ENCODE measurements at regions not wholly inside any gene's neighbourhood (a gene's known extent, or its start where the extent isn't known, plus 50 kb on each side); places are given as distances from the start of the nearest gene placed in this dataset.

GRCh38 chr15:25237291-25237978 is 201.4 kb downstream of the UBE3A start:
- 84% methylated on average over 14 of the region's 14 CpGs for WGBS (ENCODE audit: insufficient coverage)
- TF ChIP-seq, protein P1, sequence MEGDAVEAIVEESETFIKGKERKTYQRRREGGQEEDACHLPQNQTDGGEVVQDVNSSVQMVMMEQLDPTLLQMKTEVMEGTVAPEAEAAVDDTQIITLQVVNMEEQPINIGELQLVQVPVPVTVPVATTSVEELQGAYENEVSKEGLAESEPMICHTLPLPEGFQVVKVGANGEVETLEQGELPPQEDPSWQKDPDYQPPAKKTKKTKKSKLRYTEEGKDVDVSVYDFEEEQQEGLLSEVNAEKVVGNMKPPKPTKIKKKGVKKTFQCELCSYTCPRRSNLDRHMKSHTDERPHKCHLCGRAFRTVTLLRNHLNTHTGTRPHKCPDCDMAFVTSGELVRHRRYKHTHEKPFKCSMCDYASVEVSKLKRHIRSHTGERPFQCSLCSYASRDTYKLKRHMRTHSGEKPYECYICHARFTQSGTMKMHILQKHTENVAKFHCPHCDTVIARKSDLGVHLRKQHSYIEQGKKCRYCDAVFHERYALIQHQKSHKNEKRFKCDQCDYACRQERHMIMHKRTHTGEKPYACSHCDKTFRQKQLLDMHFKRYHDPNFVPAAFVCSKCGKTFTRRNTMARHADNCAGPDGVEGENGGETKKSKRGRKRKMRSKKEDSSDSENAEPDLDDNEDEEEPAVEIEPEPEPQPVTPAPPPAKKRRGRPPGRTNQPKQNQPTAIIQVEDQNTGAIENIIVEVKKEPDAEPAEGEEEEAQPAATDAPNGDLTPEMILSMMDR (IDR thresholded peaks at IDR 0.05): no peak
- no peak for TF ChIP-seq EZH2 (IDR thresholded peaks at IDR 0.05; ENCODE audit: borderline replicate concordance, insufficient read depth, low read depth, low read length, poor library complexity, severe bottlenecking)
- Histone ChIP-seq H2AFZ (ENCODE audit: insufficient read depth, low read depth, low read length, poor library complexity, severe bottlenecking) (no peak overlapping the region), H3K4me3 (ENCODE audit: control extremely low read depth in 1 of 5, extremely low read depth in 1 of 5, insufficient read depth in 1 of 5, low read depth in 2 of 5, low read length in 4 of 5) (no peak overlapping the region), H3K27me3 (replicated peaks in 1 of 4; ENCODE audit: control extremely low read depth in 1 of 4, control insufficient read depth in 3 of 4, insufficient read depth in 4 of 4, low read length in 3 of 4) (no peaks in the 10 kb centered on the region), H3K27ac (ENCODE audit: low read length in 2 of 2) (no peak overlapping the region), H3K9ac (ENCODE audit: low read length) (no peak overlapping the region), H3K9me3 (ENCODE audit: control extremely low read depth in 1 of 3, control insufficient read depth in 2 of 3, insufficient read depth in 1 of 3, low read length in 2 of 3) (peaks cover 0 to 95% (median 0%) of the 10 kb centered on the region in 3 donors), H4K20me1 (ENCODE audit: control insufficient read depth, insufficient read depth, low read length, poor library complexity, severe bottlenecking) (no peaks in the 10 kb centered on the region), H3K4me2 (replicated peaks; ENCODE audit: low read depth, low read length, poor library complexity, severe bottlenecking) (no peak overlapping the region), H3K4me1 (ENCODE audit: control insufficient read depth in 2 of 2, insufficient read depth in 2 of 2, low read length in 2 of 2) (no peaks in the 10 kb centered on the region), H3K36me3 (replicated peaks in 1 of 2; ENCODE audit: control extremely low read depth in 1 of 2, control insufficient read depth in 1 of 2, extremely low read depth in 1 of 2, insufficient read depth in 2 of 2, low read length in 1 of 2) (no peaks in the 10 kb centered on the region), H3K79me2 (ENCODE audit: control insufficient read depth, insufficient read depth, low read length) (no peaks in the 10 kb centered on the region)
- no peak overlapping the region for H3K27ac Mint-ChIP-seq
- H3K4me3 Mint-ChIP-seq: no peak overlapping the region
- intact Hi-C loops (cut with micrococcal nuclease): no loop called here
- ATAC-seq (ENCODE audit: low read depth) (no peak), DNase-seq (no peak)
- H3K4me1 Mint-ChIP-seq: no peaks in the 10 kb centered on the region
- ChIA-PET CTCF (no interaction called here), POLR2A (no interaction called here)
- no peaks in the 10 kb centered on the region for H3K9me3 Mint-ChIP-seq (ENCODE audit: insufficient read depth)
- H3K27me3 Mint-ChIP-seq: no peaks in the 10 kb centered on the region

DNA sequence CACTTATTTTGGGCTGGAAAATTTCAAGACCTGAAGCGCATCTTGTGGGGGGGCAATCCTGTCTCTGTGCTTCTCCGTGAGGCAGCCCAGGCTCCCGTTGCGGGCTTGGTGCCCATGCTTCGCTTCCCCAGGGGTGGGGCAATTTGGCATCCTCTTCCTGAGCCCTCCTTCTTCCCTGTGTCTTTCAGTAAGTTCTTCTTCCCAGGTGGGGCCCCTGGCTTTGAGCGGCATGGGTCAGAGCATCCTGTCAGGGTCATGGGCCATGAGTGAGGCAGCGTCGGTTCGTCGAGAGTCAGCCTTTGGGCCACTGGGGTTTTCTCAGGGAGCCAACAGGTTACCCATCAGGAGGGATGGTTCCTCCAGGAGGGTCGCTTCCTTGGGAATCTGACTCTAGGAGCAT is 200.7 kb downstream of the UBE3A start:
- POLR2A ChIA-PET: no interaction called here
- H3K27me3 Mint-ChIP-seq: no peaks in the 10 kb centered on the region

More for the DNA sequence above, 200.7 kb downstream of the UBE3A start:
- Histone ChIP-seq H3K27me3 (replicated peaks in 1 of 4; ENCODE audit: control extremely low read depth in 1 of 4, control insufficient read depth in 3 of 4, insufficient read depth in 4 of 4, low read length in 3 of 4) (no peaks in the 10 kb centered on the region), H3K79me2 (ENCODE audit: control insufficient read depth, insufficient read depth, low read length) (no peaks in the 10 kb centered on the region), H3K36me3 (replicated peaks in 1 of 2; ENCODE audit: control extremely low read depth in 1 of 2, control insufficient read depth in 1 of 2, extremely low read depth in 1 of 2, insufficient read depth in 2 of 2, low read length in 1 of 2) (no peaks in the 10 kb centered on the region), H4K20me1 (ENCODE audit: control insufficient read depth, insufficient read depth, low read length, poor library complexity, severe bottlenecking) (no peaks in the 10 kb centered on the region), H2AFZ (ENCODE audit: insufficient read depth, low read depth, low read length, poor library complexity, severe bottlenecking) (no peak overlapping the region), H3K4me2 (replicated peaks; ENCODE audit: low read depth, low read length, poor library complexity, severe bottlenecking) (no peak overlapping the region), H3K9me3 (ENCODE audit: control extremely low read depth in 1 of 3, control insufficient read depth in 2 of 3, insufficient read depth in 1 of 3, low read length in 2 of 3) (peaks cover 0 to 95% (median 0%) of the 10 kb centered on the region in 3 donors), H3K27ac (ENCODE audit: low read length in 2 of 2) (no peak overlapping the region), H3K4me1 (ENCODE audit: control insufficient read depth in 2 of 2, insufficient read depth in 2 of 2, low read length in 2 of 2) (no peaks in the 10 kb centered on the region), H3K9ac (ENCODE audit: low read length) (no peak overlapping the region), H3K4me3 (ENCODE audit: control extremely low read depth in 1 of 5, extremely low read depth in 1 of 5, insufficient read depth in 1 of 5, low read depth in 2 of 5, low read length in 4 of 5) (no peak overlapping the region)
- no peak for DNase-seq
- TF ChIP-seq EZH2 (IDR thresholded peaks at IDR 0.05; ENCODE audit: borderline replicate concordance, insufficient read depth, low read depth, low read length, poor library complexity, severe bottlenecking): no peak
- TF ChIP-seq, protein P1 (IDR thresholded peaks at IDR 0.05): no peak
- no peaks in the 10 kb centered on the region for H3K9me3 Mint-ChIP-seq (ENCODE audit: insufficient read depth)
- no peak overlapping the region for H3K4me3 Mint-ChIP-seq
- CTCF ChIA-PET: no interaction called here
- no peaks in the 10 kb centered on the region for H3K4me1 Mint-ChIP-seq
- ATAC-seq (ENCODE audit: low read depth): no peak
- WGBS (ENCODE audit: insufficient coverage): 93% methylated on average over 9 of the region's 11 CpGs
- H3K27ac Mint-ChIP-seq: no peak overlapping the region
- intact Hi-C loops (cut with micrococcal nuclease): no loop called here
